HepG2 (cell line): ENCODE measurements at regions not wholly inside any gene's neighbourhood (a gene's known extent, or its start where the extent isn't known, plus 50 kb on each side); places are given as distances from the start of the nearest gene placed in this dataset.

Experiments used
- ATAC-seq: fragments of 200-7000 bp; cut with Tn5 transposase; 3 replicates; pipeline ENCODE4 v1.9.1; 2020; ENCODE audit warnings: mild to moderate bottlenecking, moderate library complexity
- BruUV-seq: library from RNA; stranded (reverse); fragments of 400-500 nt; replicated peaks from 2 replicates; lab custom pipeline; 2021; lab: Mats Ljungman, UMichigan
- CTCF ChIA-PET: fragments of 300-600 bp; formaldehyde crosslinking; extraction: SDS; loops from one replicate; lab custom pipeline; 2021; ENCODE audit warnings: low total read pairs, inconsistent platforms, low intra/inter-chr PET ratio; lab: Yijun Ruan, JAX
- POLR2A ChIA-PET: fragments of 350-600 bp; sonication (Branson Sonifier 250); formaldehyde crosslinking; loops from one replicate; lab custom pipeline; 2020; ENCODE audit warnings: antibody characterized with exemption, inconsistent platforms; lab: Yijun Ruan, JAX
- DNase-seq: peaks from one replicate; pipeline ENCODE4 v3.0.0-alpha.2; 2015; ENCODE audit warnings: low spot score
- FAIRE-seq: peaks from 3 replicates; lab custom pipeline; 2011; peaks lifted over from hg19 to GRCh38; lab: Jason Lieb, UNC
- H2AFZ ChIP-seq: one replicate; pipeline ENCODE4 v1.6.1; 2011; ENCODE audit warnings: low read length, inconsistent platforms
- H3K27ac ChIP-seq: fragments of 300-600 bp; 3 replicates; pipeline ENCODE4 v1.8.0; 2011; ENCODE audit warnings: mixed run types, mild to moderate bottlenecking, mixed read lengths, low read length, inconsistent platforms; ENCODE audit not compliant: insufficient read depth; ENCODE audit errors: extremely low read length
- H3K27me3 ChIP-seq, 2 experiments: fragments of 200-600 bp in 1 of 2; 2 replicates in 1 of 2; 3 replicates in 1 of 2; pipeline versions ENCODE4 v1.6.0 to v1.8.0; 2011; ENCODE audit warnings: low read length in 2 of 2, mild to moderate bottlenecking in 2 of 2, moderate library complexity in 2 of 2, inconsistent platforms in 1 of 2; ENCODE audit not compliant: insufficient read depth in 2 of 2, control insufficient read depth in 1 of 2
- H3K36me3 ChIP-seq, 2 experiments: fragments of 200-600 bp in 1 of 2; replicated peaks in 1 of 2; 2 replicates in 1 of 2; 3 replicates in 1 of 2; pipeline versions ENCODE4 v1.5.1 to v1.8.0; 2011; ENCODE audit warnings: low read length in 2 of 2, inconsistent platforms in 1 of 2; ENCODE audit not compliant: insufficient read depth in 2 of 2, control insufficient read depth in 1 of 2
- H3K4me1 ChIP-seq: 2 replicates; pipeline ENCODE4 v1.5.1; 2012; ENCODE audit warnings: low read length, inconsistent platforms; ENCODE audit not compliant: insufficient read depth
- H3K4me2 ChIP-seq: 2 replicates; pipeline ENCODE4 v1.6.0; 2011; ENCODE audit warnings: low read depth, low read length, inconsistent platforms
- H3K4me3 ChIP-seq, 3 experiments: fragments of 200-600 bp in 1 of 3; sonication (generic), shearing (Covaris generic) in 1 of 3; replicated peaks in 1 of 3; 2 replicates each; pipeline ENCODE4 v1.5.1; 2011 to 2016; ENCODE audit warnings: low read length in 3 of 3, inconsistent platforms in 2 of 3, low read depth in 2 of 3, mild to moderate bottlenecking in 2 of 3, control low read depth in 1 of 3, mixed read lengths in 1 of 3; ENCODE audit not compliant: insufficient read depth in 1 of 3
- H3K79me2 ChIP-seq: one replicate; pipeline ENCODE4 v1.6.1; 2011; ENCODE audit warnings: low read length, inconsistent platforms; ENCODE audit not compliant: insufficient read depth
- H3K9ac ChIP-seq: 2 replicates; pipeline ENCODE4 v1.6.0; 2011; ENCODE audit warnings: mild to moderate bottlenecking, low read depth, low read length, inconsistent platforms; ENCODE audit not compliant: insufficient read depth
- H3K9me3 ChIP-seq: 2 replicates; pipeline ENCODE4 v1.5.1; 2012; ENCODE audit warnings: mild to moderate bottlenecking, low read length
- H4K20me1 ChIP-seq: 2 replicates; pipeline ENCODE4 v1.6.0; 2011; ENCODE audit warnings: inconsistent platforms, mild to moderate bottlenecking, low read length, moderate library complexity; ENCODE audit not compliant: insufficient read depth
- CHD2 ChIP-seq: IDR thresholded peaks from 2 replicates; pipeline ENCODE4 v1.6.1; 2011; ENCODE audit warnings: low read depth, low read length, improper control_type of control experiment
- EEA1 ChIP-seq: sonication (generic); formaldehyde crosslinking; IDR thresholded peaks from 2 replicates; pipeline ENCODE4 v1.5.1; 2020; ENCODE audit warnings: mild to moderate bottlenecking, missing genetic modification reagents, borderline replicate concordance
- FOXK1 ChIP-seq: sonication (generic); formaldehyde crosslinking; IDR thresholded peaks from 2 replicates; pipeline ENCODE4 v1.4.0; 2020; ENCODE audit warnings: low read depth, missing genetic modification reagents, borderline replicate concordance
- HMG20B ChIP-seq: conservative IDR thresholded peaks from 2 replicates; pipeline ENCODE4 v1.6.1; 2016; ENCODE audit warnings: missing genetic modification reagents, missing compliant biosample characterization
- HNF4A ChIP-seq: sonication (generic); formaldehyde crosslinking; IDR thresholded peaks from 2 replicates; pipeline ENCODE4 v1.4.0; 2020; ENCODE audit warnings: missing genetic modification reagents
- HOXD1 ChIP-seq: sonication (generic); formaldehyde crosslinking; IDR thresholded peaks from 2 replicates; pipeline ENCODE4 v1.5.0; 2020; ENCODE audit warnings: missing genetic modification reagents
- JUN ChIP-seq: sonication (generic); formaldehyde crosslinking; IDR thresholded peaks from 2 replicates; pipeline ENCODE4 v1.4.0; 2020; ENCODE audit warnings: mild to moderate bottlenecking, missing genetic modification reagents
- MEF2D ChIP-seq: sonication (generic); formaldehyde crosslinking; IDR thresholded peaks from 2 replicates; pipeline ENCODE4 v1.5.1; 2020; ENCODE audit warnings: mild to moderate bottlenecking, missing genetic modification reagents
- SP1 ChIP-seq, 2 experiments: fragments of 450-650 bp in 1 of 2; sonication (generic) in 1 of 2; formaldehyde crosslinking in 1 of 2; IDR thresholded peaks; 2 replicates each; pipeline versions ENCODE4 v1.4.0 to v1.6.1; 2016 to 2020; ENCODE audit warnings: missing genetic modification reagents in 1 of 2
- SP4 ChIP-seq: sonication (generic); formaldehyde crosslinking; IDR thresholded peaks from 2 replicates; pipeline ENCODE4 v1.8.1; 2023; ENCODE audit warnings: mild to moderate bottlenecking, missing genetic modification reagents
- ZNF180 ChIP-seq: sonication (generic); formaldehyde crosslinking; IDR thresholded peaks from 2 replicates; pipeline ENCODE4 v1.4.0; 2020; ENCODE audit warnings: low read depth, missing genetic modification reagents, borderline replicate concordance
- ZNF282 ChIP-seq: fragments of 450-650 bp; IDR thresholded peaks from 2 replicates; pipeline ENCODE4 v1.6.1; 2018; ENCODE audit not compliant: partially characterized antibody
- ZNF557 ChIP-seq: sonication (generic); formaldehyde crosslinking; IDR thresholded peaks from 2 replicates; pipeline ENCODE4 v1.4.0; 2020; ENCODE audit warnings: missing genetic modification reagents
- ZNF616 ChIP-seq: sonication (generic); formaldehyde crosslinking; IDR thresholded peaks from 2 replicates; pipeline ENCODE4 v1.5.0; 2020; ENCODE audit warnings: low read depth, mild to moderate bottlenecking, missing genetic modification reagents
- ZNF691 ChIP-seq: sonication (generic); formaldehyde crosslinking; IDR thresholded peaks from 2 replicates; pipeline ENCODE4 v1.4.0; 2020; ENCODE audit warnings: missing genetic modification reagents, low read depth, mild to moderate bottlenecking, borderline replicate concordance
- WGBS: methylation state at CpG from one replicate; pipeline ENCODE4 v1.1.6; 2017; ENCODE audit warnings: low lambda C conversion rate; 5-methylcytosine and 5-hydroxymethylcytosine counted together
- in situ Hi-C: cut with HindIII; loops from 2 replicates; pipeline ENCODE4 v1.10.0; 2017; ENCODE audit warnings: low pct_unique_long_range_greater_than_20kb; ENCODE audit not compliant: extremely low pct_ligation_motif_present
- intact Hi-C: fragments of 100-400 bp; cut with micrococcal nuclease; formaldehyde crosslinking; loops from one replicate; pipeline ENCODE4 v1.10.0; 2022; ENCODE audit not compliant: unreplicated experiment
- TF ChIP-seq, protein P1 (sequence below): sonication (generic); formaldehyde crosslinking; conservative IDR thresholded peaks from 2 replicates; pipeline ENCODE4 v1.8.0; 2022; ENCODE audit warnings: missing genetic modification reagents
- TF ChIP-seq, protein P2 (sequence below): IDR thresholded peaks from 2 replicates; pipeline ENCODE4 v1.6.1; 2016; ENCODE audit warnings: low read depth, borderline replicate concordance

DNA sequence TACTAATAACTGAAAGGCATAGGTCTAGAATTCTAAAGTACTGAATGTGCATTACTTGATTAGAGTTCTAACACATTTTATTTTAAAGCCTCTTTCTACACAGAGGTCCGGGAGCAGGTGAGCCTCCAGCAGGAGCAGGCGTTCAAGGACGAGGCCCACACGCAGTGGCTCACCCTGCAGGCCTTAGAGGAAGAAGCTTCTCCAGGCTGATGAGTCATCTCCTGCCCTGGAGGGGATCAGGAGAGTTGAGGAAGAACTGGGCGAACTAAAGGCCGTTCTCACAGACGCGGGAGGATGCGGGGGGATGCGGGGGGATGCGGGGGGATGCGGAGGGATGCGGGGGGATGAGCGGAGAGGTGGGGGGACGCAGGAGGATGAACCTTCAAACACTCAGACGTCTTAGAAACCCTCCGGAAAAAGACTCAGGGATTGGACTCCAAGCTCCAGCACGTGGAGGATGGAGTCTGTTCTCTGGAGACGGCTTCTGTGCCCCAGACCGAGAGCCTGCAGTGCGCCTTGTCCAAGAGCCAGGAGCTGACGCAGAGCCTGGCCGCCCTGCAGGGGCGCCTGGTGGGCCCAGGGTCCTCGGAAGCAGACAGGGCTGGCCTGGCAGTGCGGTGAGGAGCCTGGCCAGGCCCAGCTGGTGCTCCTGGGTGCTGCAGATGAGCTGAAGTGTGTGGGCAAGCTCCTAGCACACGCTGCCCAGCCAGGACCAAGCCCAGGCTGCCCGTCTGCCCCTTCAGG is 433.7 kb upstream of the TPK1 start:
- Histone ChIP-seq H4K20me1 (no peaks in the 10 kb centered on the region), H3K9ac (no peak overlapping the region), H3K4me1 (no peaks in the 10 kb centered on the region), H3K9me3 (peaks cover 88% of the 10 kb centered on the region), H2AFZ (no peak overlapping the region), H3K27ac (no peak overlapping the region), H3K27me3 (no peaks in the 10 kb centered on the region), H3K36me3 (no peaks in the 10 kb centered on the region), H3K4me2 (no peak overlapping the region), H3K79me2 (no peaks in the 10 kb centered on the region), H3K4me3 (no peak overlapping the region)
- ATAC-seq (no peak), DNase-seq (no peak), FAIRE-seq (no peak)
- BruUV-seq: no TSS peak
- in situ Hi-C loops: no loop called here
- POLR2A ChIA-PET: no interaction called here
- CTCF ChIA-PET: no interaction called here
- intact Hi-C loops: no loop called here
- TF ChIP-seq ZNF691 (no peak), ZNF557 (CRISPR knock-in tag) (no peak), ZNF282 (no peak), SP4 (CRISPR knock-in tag) (no peak), CHD2 (no peak)
- WGBS: 43% methylated on average over 18 of the region's 28 CpGs

- ChIA-PET CTCF (no interaction called here), POLR2A (no interaction called here)
- 54% methylated on average over 4 of the region's 4 CpGs for WGBS
- Histone ChIP-seq H3K4me1 (no peaks in the 10 kb centered on the region), H3K9me3 (peaks cover 89% of the 10 kb centered on the region), H3K27ac (no peak overlapping the region), H3K9ac (no peak overlapping the region), H3K4me2 (no peak overlapping the region), H3K36me3 (no peaks in the 10 kb centered on the region), H3K27me3 (no peaks in the 10 kb centered on the region), H2AFZ (no peak overlapping the region), H3K79me2 (no peaks in the 10 kb centered on the region), H4K20me1 (no peaks in the 10 kb centered on the region), H3K4me3 (no peak overlapping the region)
- ATAC-seq (no peak), FAIRE-seq (no peak), DNase-seq (no peak)
- BruUV-seq: no TSS peak
- intact Hi-C loops (no loop called here), in situ Hi-C loops (no loop called here)
- TF ChIP-seq ZNF180 (no peak), HOXD1 (CRISPR knock-in tag) (no peak), ZNF616 (no peak), SP1 (IDR thresholded peaks at IDR 0.05) (no peak), SP1 (CRISPR knock-in tag; IDR thresholded peaks at IDR 0.05) (no peak), MEF2D (CRISPR knock-in tag) (no peak), HNF4A (no peak), HMG20B (CRISPR knock-in tag) (no peak), FOXK1 (CRISPR knock-in tag) (no peak), EEA1 (CRISPR knock-in tag) (no peak), JUN (CRISPR knock-in tag) (no peak)
- TF ChIP-seq, protein P1, sequence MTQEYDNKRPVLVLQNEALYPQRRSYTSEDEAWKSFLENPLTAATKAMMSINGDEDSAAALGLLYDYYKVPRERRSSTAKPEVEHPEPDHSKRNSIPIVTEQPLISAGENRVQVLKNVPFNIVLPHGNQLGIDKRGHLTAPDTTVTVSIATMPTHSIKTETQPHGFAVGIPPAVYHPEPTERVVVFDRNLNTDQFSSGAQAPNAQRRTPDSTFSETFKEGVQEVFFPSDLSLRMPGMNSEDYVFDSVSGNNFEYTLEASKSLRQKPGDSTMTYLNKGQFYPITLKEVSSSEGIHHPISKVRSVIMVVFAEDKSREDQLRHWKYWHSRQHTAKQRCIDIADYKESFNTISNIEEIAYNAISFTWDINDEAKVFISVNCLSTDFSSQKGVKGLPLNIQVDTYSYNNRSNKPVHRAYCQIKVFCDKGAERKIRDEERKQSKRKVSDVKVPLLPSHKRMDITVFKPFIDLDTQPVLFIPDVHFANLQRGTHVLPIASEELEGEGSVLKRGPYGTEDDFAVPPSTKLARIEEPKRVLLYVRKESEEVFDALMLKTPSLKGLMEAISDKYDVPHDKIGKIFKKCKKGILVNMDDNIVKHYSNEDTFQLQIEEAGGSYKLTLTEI (CRISPR knock-in tag): no peak
- TF ChIP-seq, protein P2, sequence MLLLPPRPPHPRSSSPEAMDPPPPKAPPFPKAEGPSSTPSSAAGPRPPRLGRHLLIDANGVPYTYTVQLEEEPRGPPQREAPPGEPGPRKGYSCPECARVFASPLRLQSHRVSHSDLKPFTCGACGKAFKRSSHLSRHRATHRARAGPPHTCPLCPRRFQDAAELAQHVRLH (CRISPR knock-in tag): no peak
Observed at GRCh38 chr7:145265180-145265579, 429.3 kb upstream of the TPK1 start.
